Natural killer cell (primary cell): ENCODE measurements at regions not wholly inside any gene's neighbourhood (a gene's known extent, or its start where the extent isn't known, plus 50 kb on each side); places are given as distances from the start of the nearest gene placed in this dataset.

Source experiments
- ATAC-seq, 3 donors: fragments of 150-1000 bp in 2 of 3; fragments of 200-7000 bp in 1 of 3; cut with Tn5 transposase; 1 replicate in 1 of 3; 2 replicates in 2 of 3; pipeline ENCODE4 v1.10.0; 2021; ENCODE audit warnings: mild to moderate bottlenecking in 2 of 3, moderate library complexity in 2 of 3
- DNase-seq, 2 donors: peaks; one replicate each; pipeline versions ENCODE4 v3.0.0 to v3.0.0-alpha.2; 2013 to 2021; ENCODE audit warnings: mixed read lengths in 1 of 2
- H3K27ac ChIP-seq: one replicate; pipeline ENCODE4 v1.5.1; 2013; ENCODE audit warnings: mild to moderate bottlenecking, low read length
- H3K27me3 ChIP-seq: one replicate; pipeline ENCODE4 v1.6.1; 2013; ENCODE audit warnings: low read length; ENCODE audit not compliant: control insufficient read depth, insufficient read depth
- H3K36me3 ChIP-seq: one replicate; pipeline ENCODE4 v1.6.1; 2013; ENCODE audit warnings: low read length; ENCODE audit not compliant: control insufficient read depth, insufficient read depth
- H3K4me1 ChIP-seq: one replicate; pipeline ENCODE4 v1.6.1; 2013; ENCODE audit warnings: low read length; ENCODE audit not compliant: control insufficient read depth, insufficient read depth
- H3K4me3 ChIP-seq: one replicate; pipeline ENCODE4 v1.5.1; 2013; ENCODE audit warnings: low read length
- H3K9me3 ChIP-seq: one replicate; pipeline ENCODE4 v1.6.1; 2013; ENCODE audit warnings: low read length; ENCODE audit not compliant: control insufficient read depth, insufficient read depth
- H3K27ac Mint-ChIP-seq, 2 donors: one replicate each; pipeline ENCODE4 v1.8.0; 2022; ENCODE audit warnings: mild to moderate bottlenecking in 2 of 2, mixed read lengths in 2 of 2, moderate library complexity in 1 of 2
- H3K27me3 Mint-ChIP-seq, 2 donors: one replicate each; pipeline ENCODE4 v1.8.0; 2022; ENCODE audit warnings: low read depth in 2 of 2, mixed read lengths in 2 of 2
- H3K36me3 Mint-ChIP-seq: one replicate; pipeline ENCODE4 v1.8.0; 2022; ENCODE audit warnings: mixed read lengths
- H3K4me1 Mint-ChIP-seq, 2 donors: one replicate each; pipeline ENCODE4 v1.8.0; 2022; ENCODE audit warnings: mixed read lengths in 2 of 2
- H3K4me3 Mint-ChIP-seq: one replicate; pipeline ENCODE4 v1.8.0; 2022; ENCODE audit warnings: mild to moderate bottlenecking, moderate library complexity, mixed read lengths
- H3K9me3 Mint-ChIP-seq, 2 donors: one replicate each; pipeline ENCODE4 v1.8.0; 2022; ENCODE audit warnings: mixed read lengths in 2 of 2
- CTCF ChIP-seq: fragments of 200-600 bp; IDR thresholded peaks from one replicate; pipeline ENCODE4 v1.8.0; 2022; ENCODE audit warnings: antibody characterized with exemption
- WGBS: methylation state at CpG from one replicate; pipeline ENCODE4 v1.1.7; 2013; ENCODE audit warnings: missing lambda C conversion rate; ENCODE audit not compliant: insufficient coverage; 5-methylcytosine and 5-hydroxymethylcytosine counted together
- intact Hi-C: fragments of 100-400 bp; cut with micrococcal nuclease; formaldehyde crosslinking; loops from one replicate; pipeline ENCODE4 v1.14.2; 2022

DNA sequence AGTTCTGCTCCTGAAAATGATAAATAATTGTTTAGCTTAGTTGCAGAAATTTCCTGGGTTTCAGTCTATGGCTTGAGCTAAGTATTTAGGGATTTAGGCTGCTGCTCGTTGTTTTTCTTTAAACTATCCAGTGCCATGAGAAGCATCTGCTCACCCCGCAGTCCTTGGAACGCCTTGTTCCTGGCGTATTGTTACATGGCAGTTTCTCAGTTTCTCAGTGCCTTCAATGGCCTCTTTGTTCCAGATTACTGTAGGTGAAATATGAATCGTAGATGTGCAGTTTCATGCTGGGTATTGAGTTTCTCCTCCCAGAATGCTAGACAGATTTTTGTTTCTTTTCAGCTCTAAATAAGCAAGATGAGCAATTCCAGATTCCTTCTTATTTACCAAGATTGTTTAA is 269.5 kb upstream of the GBE1 start:
- Mint-ChIP-seq H3K27me3 (no peaks in the 10 kb centered on the region), H3K4me3 (no peak overlapping the region), H3K9me3 (peaks cover 11 to 13% of the 10 kb centered on the region in 2 donors), H3K36me3 (no peaks in the 10 kb centered on the region), H3K4me1 (no peaks in the 10 kb centered on the region), H3K27ac (no peak overlapping the region)
- Histone ChIP-seq H3K4me3 (no peak overlapping the region), H3K27me3 (no peaks in the 10 kb centered on the region), H3K9me3 (no peaks in the 10 kb centered on the region), H3K4me1 (no peaks in the 10 kb centered on the region), H3K36me3 (no peaks in the 10 kb centered on the region), H3K27ac (no peak overlapping the region)
- ATAC-seq (no peak), DNase-seq (no peak)
- intact Hi-C loops, result no loop called here
- 82% methylated on average over 5 of the region's 5 CpGs for WGBS
- TF ChIP-seq CTCF, result no peak

GRCh38 chr3:82022836-82023235 is 261.4 kb upstream of the GBE1 start:
- Histone ChIP-seq H3K27me3 (no peaks in the 10 kb centered on the region), H3K36me3 (no peaks in the 10 kb centered on the region), H3K27ac (no peak overlapping the region), H3K4me3 (no peak overlapping the region), H3K9me3 (no peaks in the 10 kb centered on the region), H3K4me1 (no peaks in the 10 kb centered on the region)
- TF ChIP-seq CTCF, result no peak
- intact Hi-C loops, result no loop called here
- ATAC-seq (no peak), DNase-seq (no peak)
- H3K4me1 Mint-ChIP-seq, result no peaks in the 10 kb centered on the region
- no peaks in the 10 kb centered on the region for H3K36me3 Mint-ChIP-seq
- no peak overlapping the region for H3K27ac Mint-ChIP-seq
- peaks cover 8 to 10% of the 10 kb centered on the region in 2 donors for H3K9me3 Mint-ChIP-seq
- 88% methylated on average over 2 of the region's 3 CpGs for WGBS
- no peak overlapping the region for H3K4me3 Mint-ChIP-seq
- H3K27me3 Mint-ChIP-seq, result no peaks in the 10 kb centered on the region

GRCh38 chr3:82020282-82020681 is 258.8 kb upstream of the GBE1 start:
- no peak for ATAC-seq
- no peaks in the 10 kb centered on the region for H3K9me3 ChIP-seq
- H3K4me3 ChIP-seq, result no peak overlapping the region
- 78% methylated on average over 3 of the region's 3 CpGs for WGBS
- H3K27ac ChIP-seq, result no peak overlapping the region
- Mint-ChIP-seq H3K27ac (no peak overlapping the region), H3K4me3 (no peak overlapping the region), H3K4me1 (no peaks in the 10 kb centered on the region), H3K27me3 (no peaks in the 10 kb centered on the region), H3K9me3 (peaks cover 6 to 8% of the 10 kb centered on the region in 2 donors), H3K36me3 (no peaks in the 10 kb centered on the region)
- DNase-seq, result no peak
- H3K36me3 ChIP-seq, result no peaks in the 10 kb centered on the region
- H3K27me3 ChIP-seq, result no peaks in the 10 kb centered on the region
- TF ChIP-seq CTCF, result no peak
- no peaks in the 10 kb centered on the region for H3K4me1 ChIP-seq
- intact Hi-C loops, result no loop called here

GRCh38 chr3:82015241-82015640 is 253.8 kb upstream of the GBE1 start:
- Histone ChIP-seq H3K4me3 (no peak overlapping the region), H3K36me3 (no peaks in the 10 kb centered on the region), H3K9me3 (peaks cover 7% of the 10 kb centered on the region), H3K4me1 (no peaks in the 10 kb centered on the region), H3K27me3 (no peaks in the 10 kb centered on the region), H3K27ac (no peak overlapping the region)
- ATAC-seq (no peak), DNase-seq (no peak)
- Mint-ChIP-seq H3K4me1 (no peaks in the 10 kb centered on the region), H3K27ac (no peak overlapping the region), H3K4me3 (no peak overlapping the region), H3K36me3 (no peaks in the 10 kb centered on the region), H3K9me3 (peaks cover 14 to 19% of the 10 kb centered on the region in 2 donors), H3K27me3 (no peaks in the 10 kb centered on the region)
- TF ChIP-seq CTCF, result no peak
- 100% methylated on average over 1 of the region's 1 CpG for WGBS
- intact Hi-C loops, result no loop called here
